NT2/D1 (cell line): ENCODE measurements at regions not wholly inside any gene's neighbourhood (a gene's known extent, or its start where the extent isn't known, plus 50 kb on each side); places are given as distances from the start of the nearest gene placed in this dataset.

Source experiments
- YY1 ChIP-seq: IDR thresholded peaks from 2 replicates; pipeline ENCODE4 v1.6.1; 2011; ENCODE audit not compliant: insufficient read length, insufficient read depth
- ZNF274 ChIP-seq: IDR thresholded peaks from 2 replicates; pipeline ENCODE4 v1.6.1; 2011; ENCODE audit warnings: mild to moderate bottlenecking, low read depth, low read length

DNA sequence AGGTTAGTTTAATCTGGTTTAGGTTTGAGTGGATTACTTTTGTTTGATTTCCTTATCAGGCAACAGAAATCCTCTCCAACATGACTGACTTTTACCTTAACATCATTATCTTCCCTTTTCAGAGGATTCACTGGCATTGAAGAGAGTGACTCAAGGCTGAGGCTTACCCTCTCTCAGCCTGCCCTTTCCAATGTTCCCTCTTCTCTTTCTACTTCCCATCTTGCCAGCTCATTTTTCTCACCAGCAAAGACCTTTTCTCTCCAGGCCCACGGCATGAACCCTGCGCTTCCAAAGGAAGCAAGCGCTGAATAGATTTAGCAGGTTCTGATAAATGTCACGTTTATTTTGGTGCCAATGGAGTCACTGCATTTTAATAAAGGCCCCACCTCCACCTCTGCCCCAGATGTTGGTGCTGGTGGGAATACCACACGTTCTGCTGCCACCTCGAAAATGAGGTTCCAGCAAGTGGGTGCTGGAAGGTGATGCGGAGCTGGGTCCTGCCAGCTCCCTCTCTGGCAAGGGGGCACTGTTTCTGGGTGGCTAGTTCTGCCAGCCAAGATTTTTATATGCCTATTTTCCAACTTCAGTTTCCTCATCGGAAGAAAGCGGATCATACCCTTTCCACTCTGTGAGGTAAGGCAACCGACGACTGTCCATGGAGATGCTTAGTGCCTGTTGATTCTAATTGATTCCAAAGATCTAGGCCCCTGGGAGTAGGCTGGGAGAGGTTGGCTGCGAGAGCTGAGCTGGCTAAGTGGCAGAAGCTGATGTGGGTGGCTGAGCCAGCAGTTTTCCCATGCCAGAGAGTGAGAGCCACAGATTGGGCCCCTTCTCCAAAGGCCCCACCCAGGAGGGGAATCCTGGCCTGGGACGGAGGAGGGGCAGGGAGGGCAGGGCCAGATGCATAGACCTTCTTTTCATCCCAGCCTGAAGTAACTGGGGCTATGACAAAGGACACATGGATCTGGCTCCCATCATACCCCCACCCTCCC is 87.7 kb upstream of the MAFB start:
- TF ChIP-seq ZNF274 (no peak), YY1 (no peak)
